H1 (cell line): ENCODE measurements at regions not wholly inside any gene's neighbourhood (a gene's known extent, or its start where the extent isn't known, plus 50 kb on each side); places are given as distances from the start of the nearest gene placed in this dataset.

Experiments used
- CTCF ChIA-PET: fragments of 300-600 bp; sonication (Branson Sonifier 250); formaldehyde crosslinking; loops from one replicate; lab custom pipeline; 2021; ENCODE audit not compliant: partially characterized antibody; lab: Charles Lee
- POLR2A ChIA-PET: fragments of 300-600 bp; sonication (Branson Sonifier 250); formaldehyde crosslinking; loops from one replicate; lab custom pipeline; 2021; ENCODE audit warnings: inconsistent platforms; ENCODE audit not compliant: partially characterized antibody; lab: Charles Lee
- DNase-seq, 2 experiments: peaks; one replicate each; pipeline versions ENCODE4 v3.0.0 to v3.0.0-alpha.2; 2010 to 2022; ENCODE audit warnings: low spot score in 2 of 2, low read depth in 1 of 2, mixed read lengths in 1 of 2
- FAIRE-seq: peaks from 2 replicates; lab custom pipeline; 2011; peaks lifted over from hg19 to GRCh38; lab: Jason Lieb, UNC
- H2AFZ ChIP-seq: 2 replicates; pipeline ENCODE4 v1.8.1; 2012; ENCODE audit warnings: low read length, inconsistent platforms
- H2AK5ac ChIP-seq: 2 replicates; pipeline ENCODE4 v1.6.1; 2013; ENCODE audit warnings: low read depth, low read length
- H2BK120ac ChIP-seq: replicated peaks from 2 replicates; pipeline ENCODE3; 2013; ENCODE audit warnings: low read depth, low read length, inconsistent platforms
- H2BK12ac ChIP-seq: 2 replicates; pipeline ENCODE4 v1.6.1; 2013; ENCODE audit warnings: low read depth, low read length
- H2BK15ac ChIP-seq: 2 replicates; pipeline ENCODE4 v1.6.1; 2013; ENCODE audit warnings: low read length
- H2BK20ac ChIP-seq: 2 replicates; pipeline ENCODE4 v1.6.1; 2013; ENCODE audit warnings: low read length
- H2BK5ac ChIP-seq: 2 replicates; pipeline ENCODE4 v1.6.1; 2013; ENCODE audit warnings: low read depth, low read length
- H3K14ac ChIP-seq: 2 replicates; pipeline ENCODE4 v1.6.1; 2013; ENCODE audit warnings: inconsistent platforms; ENCODE audit not compliant: insufficient read length
- H3K18ac ChIP-seq: 2 replicates; pipeline ENCODE4 v1.6.1; 2013; ENCODE audit warnings: low read length; ENCODE audit errors: extremely low read depth
- H3K23ac ChIP-seq: 2 replicates; pipeline ENCODE4 v1.6.1; 2013; ENCODE audit warnings: inconsistent platforms; ENCODE audit not compliant: insufficient read length
- H3K23me2 ChIP-seq: 2 replicates; pipeline ENCODE4 v1.6.1; 2013; ENCODE audit warnings: low read depth, low read length
- H3K27ac ChIP-seq: 2 replicates; pipeline ENCODE4 v1.6.1; 2011; ENCODE audit warnings: low read depth, low read length, inconsistent platforms
- H3K27me3 ChIP-seq, 4 experiments: replicated peaks in 1 of 4; 1 replicate in 1 of 4; 2 replicates in 3 of 4; pipeline versions ENCODE4 v1.6.1 to v1.8.1; 2011 to 2013; ENCODE audit warnings: low read length in 3 of 4, mild to moderate bottlenecking in 3 of 4, inconsistent platforms in 2 of 4, mixed read lengths in 2 of 4, moderate library complexity in 1 of 4; ENCODE audit not compliant: control insufficient read depth in 3 of 4, insufficient read depth in 3 of 4; ENCODE audit errors: extremely low read depth in 1 of 4
- H3K36me3 ChIP-seq, 4 experiments: 2 replicates each; pipeline versions ENCODE4 v1.6.1 to v1.8.1; 2011 to 2013; ENCODE audit warnings: mild to moderate bottlenecking in 4 of 4, low read length in 3 of 4, moderate library complexity in 2 of 4, control low read depth in 1 of 4, inconsistent platforms in 1 of 4; ENCODE audit not compliant: insufficient read depth in 4 of 4, control insufficient read depth in 2 of 4
- H3K4ac ChIP-seq: replicated peaks from 2 replicates; pipeline ENCODE3; 2013; ENCODE audit warnings: low read length, low read depth, mixed read lengths, inconsistent platforms; ENCODE audit not compliant: insufficient read length
- H3K4me1 ChIP-seq, 4 experiments: replicated peaks in 1 of 4; 1 replicate in 1 of 4; 2 replicates in 3 of 4; pipeline versions ENCODE4 v1.6.1 to v1.8.1; 2011 to 2013; ENCODE audit warnings: low read length in 3 of 4, inconsistent platforms in 2 of 4, mixed read lengths in 1 of 4; ENCODE audit not compliant: insufficient read depth in 4 of 4, control insufficient read depth in 3 of 4
- H3K4me2 ChIP-seq, 2 experiments: 2 replicates each; pipeline versions ENCODE4 v1.6.1 to v1.8.1; 2011 to 2013; ENCODE audit warnings: low read depth in 2 of 2, low read length in 2 of 2, control low read depth in 1 of 2, inconsistent platforms in 1 of 2, mild to moderate bottlenecking in 1 of 2; ENCODE audit not compliant: insufficient read depth in 1 of 2
- H3K4me3 ChIP-seq, 4 experiments: fragments of 200-600, 300-600 bp in 1 of 4; sonication (generic), shearing (Covaris generic), sonication (Bioruptor Twin) in 1 of 4; 2 replicates each; pipeline versions ENCODE4 v1.5.1 to v1.8.1; 2011 to 2016; ENCODE audit warnings: low read length in 4 of 4, low read depth in 3 of 4, control low read depth in 2 of 4, inconsistent platforms in 2 of 4, mild to moderate bottlenecking in 2 of 4, mixed read lengths in 1 of 4, moderate library complexity in 1 of 4; ENCODE audit not compliant: insufficient read depth in 2 of 4; ENCODE audit errors: extremely low read depth in 1 of 4
- H3K56ac ChIP-seq: replicated peaks from 2 replicates; pipeline ENCODE3; 2013; ENCODE audit warnings: low read depth, mild to moderate bottlenecking, mixed read lengths, low read length, inconsistent platforms; ENCODE audit not compliant: insufficient read length
- H3K79me1 ChIP-seq: 2 replicates; pipeline ENCODE4 v1.6.1; 2013; ENCODE audit warnings: low read depth, low read length, control low read depth
- H3K79me2 ChIP-seq, 2 experiments: 2 replicates each; pipeline versions ENCODE4 v1.6.1 to v1.8.1; 2012 to 2013; ENCODE audit warnings: low read length in 2 of 2, mild to moderate bottlenecking in 2 of 2, inconsistent platforms in 1 of 2; ENCODE audit not compliant: insufficient read depth in 2 of 2, control insufficient read depth in 1 of 2
- H3K9ac ChIP-seq, 4 experiments: replicated peaks in 1 of 4; 1 replicate in 1 of 4; 2 replicates in 3 of 4; pipeline versions ENCODE4 v1.6.1 to v1.8.1; 2011 to 2013; ENCODE audit warnings: low read depth in 3 of 4, low read length in 3 of 4, control low read depth in 2 of 4, mild to moderate bottlenecking in 2 of 4, moderate library complexity in 2 of 4, inconsistent platforms in 1 of 4; ENCODE audit errors: extremely low read depth in 1 of 4
- H3K9me3 ChIP-seq, 2 experiments: 2 replicates each; pipeline versions ENCODE4 v1.6.1 to v1.8.1; 2012 to 2013; ENCODE audit warnings: mild to moderate bottlenecking in 2 of 2, moderate library complexity in 2 of 2, control low read depth in 1 of 2, inconsistent platforms in 1 of 2, low read depth in 1 of 2, low read length in 1 of 2, mixed read lengths in 1 of 2; ENCODE audit not compliant: insufficient read depth in 2 of 2
- H4K20me1 ChIP-seq, 2 experiments: replicated peaks in 1 of 2; 2 replicates each; pipeline versions ENCODE3 to v1.8.1; 2011 to 2013; ENCODE audit warnings: inconsistent platforms in 2 of 2, low read length in 2 of 2, mild to moderate bottlenecking in 1 of 2; ENCODE audit not compliant: insufficient read depth in 2 of 2, control insufficient read depth in 1 of 2
- H4K5ac ChIP-seq: 2 replicates; pipeline ENCODE4 v1.6.1; 2013; ENCODE audit warnings: low read length, low read depth, mixed read lengths, inconsistent platforms; ENCODE audit not compliant: insufficient read length
- H4K8ac ChIP-seq: 2 replicates; pipeline ENCODE4 v1.8.0; 2013; ENCODE audit warnings: mild to moderate bottlenecking, moderate library complexity, low read length, inconsistent platforms; ENCODE audit not compliant: insufficient read depth; ENCODE audit errors: extremely low read depth
- H4K91ac ChIP-seq: replicated peaks from 2 replicates; pipeline ENCODE3; 2013; ENCODE audit warnings: low read length, mixed read lengths, inconsistent platforms; ENCODE audit not compliant: insufficient read length
- ATF3 ChIP-seq: IDR thresholded peaks from 2 replicates; pipeline ENCODE4 v1.6.1; 2011; ENCODE audit warnings: low read depth, mild to moderate bottlenecking, low read length; ENCODE audit not compliant: insufficient read depth
- BACH1 ChIP-seq: IDR thresholded peaks from 2 replicates; pipeline ENCODE4 v1.6.1; 2012; ENCODE audit warnings: low read length, improper control_type of control experiment
- BCL11A ChIP-seq, 2 experiments: IDR thresholded peaks; one replicate each; pipeline ENCODE4 v1.6.1; 2011; ENCODE audit warnings: low read depth in 2 of 2, low read length in 2 of 2, mild to moderate bottlenecking in 2 of 2
- CBX8 ChIP-seq: fragments of 300-800, 300-1000 bp; sonication (generic); IDR thresholded peaks from 2 replicates; pipeline ENCODE4 v1.7.1; 2016; ENCODE audit warnings: low read depth, low read length, borderline replicate concordance
- CREB1 ChIP-seq: IDR thresholded peaks from 2 replicates; pipeline ENCODE4 v1.6.1; 2012; ENCODE audit warnings: inconsistent platforms
- KDM4A ChIP-seq: IDR thresholded peaks from one replicate; pipeline ENCODE4 v1.7.1; 2012; ENCODE audit warnings: low read depth, mild to moderate bottlenecking, moderate library complexity, low read length, inconsistent platforms; ENCODE audit not compliant: severe bottlenecking
- RAD21 ChIP-seq, 2 experiments: IDR thresholded peaks in 1 of 2; conservative IDR thresholded peaks in 1 of 2; 2 replicates each; pipeline ENCODE4 v1.6.1; 2011; ENCODE audit warnings: low read depth in 2 of 2, low read length in 2 of 2, improper control_type of control experiment in 1 of 2, inconsistent platforms in 1 of 2, mild to moderate bottlenecking in 1 of 2, moderate library complexity in 1 of 2
- RNF2 ChIP-seq: fragments of 200-900, 300-1000 bp; sonication (generic); IDR thresholded peaks from 2 replicates; pipeline ENCODE4 v1.7.1; 2016; ENCODE audit warnings: borderline replicate concordance, low read depth, mild to moderate bottlenecking, antibody characterized with exemption, low read length; ENCODE audit not compliant: poor library complexity, severe bottlenecking; ENCODE audit errors: missing control alignments
- RXRA ChIP-seq: IDR thresholded peaks from 2 replicates; pipeline ENCODE4 v1.6.1; 2011; ENCODE audit warnings: low read depth, mild to moderate bottlenecking, low read length, moderate library complexity; ENCODE audit not compliant: insufficient read depth
- SP1 ChIP-seq: IDR thresholded peaks from 2 replicates; pipeline ENCODE4 v1.6.1; 2011; ENCODE audit warnings: low read depth, low read length
- SRF ChIP-seq: IDR thresholded peaks from 2 replicates; pipeline ENCODE4 v1.6.1; 2011; ENCODE audit warnings: mild to moderate bottlenecking, low read depth, low read length, moderate library complexity
- TAF1 ChIP-seq: IDR thresholded peaks from 2 replicates; pipeline ENCODE4 v1.6.1; 2011; ENCODE audit warnings: mild to moderate bottlenecking, low read depth, low read length
- ZNF274 ChIP-seq: IDR thresholded peaks from 2 replicates; pipeline ENCODE4 v1.7.0; 2012; ENCODE audit warnings: low read length, borderline replicate concordance; ENCODE audit errors: extremely low read depth
- WGBS, 2 experiments: shearing (Covaris generic) in 1 of 2; methylation state at CpG; one replicate each; pipeline versions ENCODE4 v1.1.6 to v1.1.7; 2013 to 2015; ENCODE audit warnings: low lambda C conversion rate in 2 of 2, mixed read lengths in 2 of 2, inconsistent platforms in 1 of 2, low coverage in 1 of 2, missing lambda C conversion rate in 1 of 2; ENCODE audit not compliant: insufficient replicate concordance in 2 of 2, insufficient coverage in 1 of 2, insufficient read length in 1 of 2; ENCODE audit errors: extremely low coverage in 1 of 2, missing lambda C conversion rate in 1 of 2; 5-methylcytosine and 5-hydroxymethylcytosine counted together

DNA sequence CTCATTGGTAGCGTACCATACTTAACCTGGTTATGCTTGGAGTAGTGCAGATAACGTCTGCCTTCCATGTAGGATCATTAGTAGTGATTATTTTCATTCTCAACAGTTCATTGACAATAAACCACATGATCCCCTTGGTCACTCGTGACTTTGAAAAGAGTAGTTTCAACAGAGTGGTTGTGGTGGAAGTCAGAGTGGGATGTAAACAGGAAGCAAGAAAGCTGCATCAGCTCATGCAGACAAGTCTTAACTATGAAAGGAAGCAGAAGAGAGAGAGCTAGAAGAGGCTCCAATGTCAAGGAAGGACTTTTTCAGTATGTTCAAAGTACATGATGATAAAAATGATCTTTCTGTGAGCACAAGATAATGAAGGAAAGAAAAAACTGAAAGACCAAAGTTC is 287.4 kb downstream of the MBD2 start:
- H3K4me2 ChIP-seq, result no peak overlapping the region
- DNase-seq (no peak), FAIRE-seq (no peak)
- no peak overlapping the region for H3K4ac ChIP-seq
- 85% methylated on average over 3 of the region's 3 CpGs; no CpG with 5 or more reads in 1 of the 2 experiments for WGBS, 2 experiments
- H2BK120ac ChIP-seq, result no peak overlapping the region
- no peak overlapping the region for H4K5ac ChIP-seq
- H2BK5ac ChIP-seq, result no peak overlapping the region
- no peaks in the 10 kb centered on the region for H3K79me2 ChIP-seq
- H2BK15ac ChIP-seq, result no peak overlapping the region
- no peak overlapping the region for H3K14ac ChIP-seq
- ChIA-PET POLR2A (no interaction called here), CTCF (no interaction called here)
- no peak overlapping the region for H3K27ac ChIP-seq
- H2AFZ ChIP-seq, result no peak overlapping the region
- H3K23ac ChIP-seq, result no peak overlapping the region
- H3K18ac ChIP-seq, result no peak overlapping the region
- H2AK5ac ChIP-seq, result no peak overlapping the region
- H4K91ac ChIP-seq, result no peak overlapping the region
- H3K23me2 ChIP-seq, result no peaks in the 10 kb centered on the region
- H3K4me3 ChIP-seq, result no peak overlapping the region
- no peak overlapping the region for H3K9ac ChIP-seq
- no peaks in the 10 kb centered on the region for H3K27me3 ChIP-seq
- H3K4me1 ChIP-seq, result peaks cover 0 to 2% (median 0%) of the 10 kb centered on the region in 4 experiments; a peak in 1 of 7 replicates
- no peak overlapping the region for H2BK20ac ChIP-seq
- H3K79me1 ChIP-seq, result no peaks in the 10 kb centered on the region
- H3K9me3 ChIP-seq, result peaks cover 0 to 3% of the 10 kb centered on the region in 2 experiments; a peak in 2 of 4 replicates
- no peaks in the 10 kb centered on the region for H3K36me3 ChIP-seq
- no peak overlapping the region for H4K8ac ChIP-seq
- H4K20me1 ChIP-seq, result no peaks in the 10 kb centered on the region
- H3K56ac ChIP-seq, result no peak overlapping the region
- H2BK12ac ChIP-seq, result no peak overlapping the region
- TF ChIP-seq RXRA (no peak), SRF (no peak), CBX8 (no peak), RNF2 (no peak), ATF3 (no peak), BACH1 (no peak), TAF1 (no peak), ZNF274 (no peak), CREB1 (no peak), RAD21 (IDR thresholded peaks at IDR 0.05 in 1 of 2, conservative IDR thresholded peaks at IDR 0.05 in 1 of 2; ENCODE audit: low read depth in 2 of 2, low read length in 2 of 2) (no peak), BCL11A (IDR thresholded peaks at IDR 0.05; ENCODE audit: low read depth in 2 of 2, low read length in 2 of 2) (no peak), SP1 (no peak), KDM4A (no peak)
